ENCODE measurements at regions not wholly inside any gene's neighbourhood (a gene's known extent, or its start where the extent isn't known, plus 50 kb on each side); places are given as distances from the start of the nearest gene placed in this dataset.

GRCh38 chr1:56390934-56391731, 188.2 kb downstream of the PLPP3 start:
- DNase-seq (ENCODE audit: low spot score), result no peak

- DNase-seq (ENCODE audit: low spot score), result no peak
Measured at GRCh38 chr1:56390232-56390867, 189.0 kb downstream of the PLPP3 start.

- no peak for DNase-seq (ENCODE audit: low spot score)
Measured at GRCh38 chr1:56389813-56390212, 189.6 kb downstream of the PLPP3 start.

- no peak for DNase-seq (ENCODE audit: low spot score)
Measured at GRCh38 chr1:56387071-56387740, 192.2 kb downstream of the PLPP3 start.

GRCh38 chr1:56385314-56385713, 194.0 kb downstream of the PLPP3 start:
- DNase-seq (ENCODE audit: low spot score), result no peak

GRCh38 chr1:56382929-56383328, 196.4 kb downstream of the PLPP3 start:
- no peak for DNase-seq (ENCODE audit: low spot score)

GRCh38 chr1:56380531-56380930, 198.8 kb downstream of the PLPP3 start:
- DNase-seq (ENCODE audit: low spot score), result no peak

- no peak for DNase-seq (ENCODE audit: low spot score)
Measured at GRCh38 chr1:56378341-56379070, 200.9 kb downstream of the PLPP3 start.

- DNase-seq (ENCODE audit: low spot score), result no peak
Measured at GRCh38 chr1:56377431-56377830, 201.9 kb downstream of the PLPP3 start.

GRCh38 chr1:56376188-56376984, 203.0 kb downstream of the PLPP3 start:
- DNase-seq (ENCODE audit: low spot score), result no peak

GRCh38 chr1:56375326-56375804, 204.0 kb downstream of the PLPP3 start:
- no peak for DNase-seq (ENCODE audit: low spot score)

GRCh38 chr1:56374026-56374974, 205.1 kb downstream of the PLPP3 start:
- no peak for DNase-seq (ENCODE audit: low spot score)

GRCh38 chr1:56370513-56370912, 208.8 kb downstream of the PLPP3 start:
- no peak for DNase-seq (ENCODE audit: low spot score)

GRCh38 chr1:56363007-56363770, 216.2 kb downstream of the PLPP3 start:
- DNase-seq (ENCODE audit: low spot score), result no peak

- no peak for DNase-seq (ENCODE audit: low spot score)
Measured at GRCh38 chr1:56360021-56360420, 219.3 kb downstream of the PLPP3 start.

GRCh38 chr1:56359056-56359455, 220.3 kb downstream of the PLPP3 start:
- DNase-seq (ENCODE audit: low spot score), result no peak

- no peak for DNase-seq (ENCODE audit: low spot score)
Measured at GRCh38 chr1:56357927-56358690, 221.3 kb downstream of the PLPP3 start.

GRCh38 chr1:56356376-56356990, 222.9 kb downstream of the PLPP3 start:
- no peak for DNase-seq (ENCODE audit: low spot score)
